NT2/D1 (cell line): ENCODE measurements at regions not wholly inside any gene's neighbourhood (a gene's known extent, or its start where the extent isn't known, plus 50 kb on each side); places are given as distances from the start of the nearest gene placed in this dataset.
"Not testable (repeated sequence)": the region's sequence is repeated elsewhere in the genome, so short reads cannot be mapped to it uniquely, and the experiment has no call there.

Experiments used
- DNase-seq: peaks from one replicate; pipeline ENCODE4 v3.0.0-alpha.2; 2011; ENCODE audit warnings: low read depth, low spot score
- H3K27me3 ChIP-seq: 2 replicates; pipeline ENCODE4 v1.6.0; 2011; ENCODE audit warnings: mild to moderate bottlenecking; ENCODE audit not compliant: insufficient read length, insufficient read depth
- H3K36me3 ChIP-seq: 2 replicates; pipeline ENCODE4 v1.6.1; 2011; ENCODE audit warnings: mild to moderate bottlenecking, low read length, mixed read lengths; ENCODE audit not compliant: insufficient read depth, insufficient read length
- H3K4me1 ChIP-seq: 2 replicates; pipeline ENCODE4 v1.5.1; 2011; ENCODE audit not compliant: insufficient read depth, insufficient read length
- H3K4me3 ChIP-seq: 2 replicates; pipeline ENCODE4 v1.5.1; 2011; ENCODE audit warnings: low read depth; ENCODE audit not compliant: insufficient read length
- H3K9ac ChIP-seq: 2 replicates; pipeline ENCODE4 v1.6.0; 2011; ENCODE audit warnings: low read depth; ENCODE audit not compliant: insufficient read length
- H3K9me3 ChIP-seq: 2 replicates; pipeline ENCODE4 v1.5.1; 2011; ENCODE audit warnings: mild to moderate bottlenecking, low read length; ENCODE audit not compliant: insufficient read depth
- SUZ12 ChIP-seq: IDR thresholded peaks from 2 replicates; pipeline ENCODE4 v1.6.1; 2011; ENCODE audit not compliant: insufficient read length, insufficient read depth; ENCODE audit errors: extremely low read depth
- YY1 ChIP-seq: IDR thresholded peaks from 2 replicates; pipeline ENCODE4 v1.6.1; 2011; ENCODE audit not compliant: insufficient read length, insufficient read depth
- ZNF274 ChIP-seq: IDR thresholded peaks from 2 replicates; pipeline ENCODE4 v1.6.1; 2011; ENCODE audit warnings: mild to moderate bottlenecking, low read depth, low read length

DNA sequence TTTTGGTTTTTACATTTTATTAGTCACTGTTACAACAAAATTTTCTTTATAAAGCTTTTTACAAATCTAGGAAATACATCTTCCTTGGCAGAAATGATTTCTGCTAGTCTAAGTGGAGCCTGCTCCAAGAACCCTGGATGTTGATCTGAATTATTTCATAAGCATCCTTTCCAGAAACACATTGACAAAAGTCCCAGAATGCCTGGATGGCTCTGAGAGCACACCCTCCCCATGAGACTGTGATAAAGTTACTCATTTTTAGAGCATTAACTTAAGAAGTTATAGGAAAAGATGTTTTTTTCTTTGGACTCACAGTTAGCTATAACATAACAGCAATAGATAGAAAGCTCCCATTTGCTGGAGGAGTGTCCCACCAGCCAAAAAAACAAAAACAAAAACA lies 559.6 kb upstream of the SPRY2 start:
- Histone ChIP-seq H3K27me3 (no peaks in the 10 kb centered on the region), H3K9ac (no peak overlapping the region), H3K36me3 (no peaks in the 10 kb centered on the region), H3K4me3 (no peak overlapping the region), H3K4me1 (no peaks in the 10 kb centered on the region), H3K9me3 (no peaks in the 10 kb centered on the region)
- DNase-seq: no peak
- TF ChIP-seq SUZ12: no peak
- TF ChIP-seq YY1: no peak
- no peak for TF ChIP-seq ZNF274

- not testable (repeated sequence) for H3K27me3 ChIP-seq, H3K4me3 ChIP-seq, H3K4me1 ChIP-seq, H3K9me3 ChIP-seq, H3K9ac ChIP-seq, H3K36me3 ChIP-seq, DNase-seq
Observed at GRCh38 chr13:80897641-80898040, 556.7 kb upstream of the SPRY2 start.

- Histone ChIP-seq H3K36me3 (no peaks in the 10 kb centered on the region), H3K27me3 (no peaks in the 10 kb centered on the region), H3K4me1 (no peaks in the 10 kb centered on the region), H3K9me3 (no peaks in the 10 kb centered on the region), H3K9ac (no peak overlapping the region), H3K4me3 (no peak overlapping the region)
- TF ChIP-seq ZNF274 (no peak), SUZ12 (no peak), YY1 (no peak)
- no peak for DNase-seq
Observed at GRCh38 chr13:80894917-80895316, 554.0 kb upstream of the SPRY2 start.

DNA sequence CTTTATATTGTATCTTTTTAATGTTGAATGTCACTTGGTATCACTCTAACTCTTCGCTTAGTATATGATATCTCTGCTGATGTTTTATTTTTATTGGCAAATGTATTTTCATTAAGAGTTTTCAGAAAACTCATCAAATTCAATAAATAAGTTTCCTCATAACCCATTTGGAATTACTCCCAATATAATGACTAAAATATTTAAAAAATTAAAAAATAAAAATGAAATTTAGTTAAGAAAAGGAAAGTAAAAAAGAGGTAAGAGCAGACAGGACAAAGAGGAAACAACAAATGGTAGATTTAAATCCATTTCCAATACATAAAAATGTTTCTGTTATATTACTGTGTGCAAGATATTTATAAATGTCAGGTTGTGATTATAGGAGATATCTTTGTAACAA lies 548.9 kb upstream of the SPRY2 start:
- no peaks in the 10 kb centered on the region for H3K36me3 ChIP-seq
- H3K9ac ChIP-seq: no peak overlapping the region
- no peaks in the 10 kb centered on the region for H3K9me3 ChIP-seq
- no peak for DNase-seq
- TF ChIP-seq YY1 (no peak), ZNF274 (no peak), SUZ12 (no peak)
- no peak overlapping the region for H3K4me3 ChIP-seq
- no peaks in the 10 kb centered on the region for H3K27me3 ChIP-seq
- H3K4me1 ChIP-seq: no peaks in the 10 kb centered on the region

- DNase-seq: no peak
- Histone ChIP-seq H3K4me3 (no peak overlapping the region), H3K9me3 (no peaks in the 10 kb centered on the region), H3K27me3 (no peaks in the 10 kb centered on the region), H3K36me3 (no peaks in the 10 kb centered on the region), H3K4me1 (no peaks in the 10 kb centered on the region), H3K9ac (no peak overlapping the region)
- no peak for TF ChIP-seq SUZ12
- TF ChIP-seq ZNF274: no peak
- no peak for TF ChIP-seq YY1
Observed at GRCh38 chr13:80888390-80888789, 547.5 kb upstream of the SPRY2 start.

DNA sequence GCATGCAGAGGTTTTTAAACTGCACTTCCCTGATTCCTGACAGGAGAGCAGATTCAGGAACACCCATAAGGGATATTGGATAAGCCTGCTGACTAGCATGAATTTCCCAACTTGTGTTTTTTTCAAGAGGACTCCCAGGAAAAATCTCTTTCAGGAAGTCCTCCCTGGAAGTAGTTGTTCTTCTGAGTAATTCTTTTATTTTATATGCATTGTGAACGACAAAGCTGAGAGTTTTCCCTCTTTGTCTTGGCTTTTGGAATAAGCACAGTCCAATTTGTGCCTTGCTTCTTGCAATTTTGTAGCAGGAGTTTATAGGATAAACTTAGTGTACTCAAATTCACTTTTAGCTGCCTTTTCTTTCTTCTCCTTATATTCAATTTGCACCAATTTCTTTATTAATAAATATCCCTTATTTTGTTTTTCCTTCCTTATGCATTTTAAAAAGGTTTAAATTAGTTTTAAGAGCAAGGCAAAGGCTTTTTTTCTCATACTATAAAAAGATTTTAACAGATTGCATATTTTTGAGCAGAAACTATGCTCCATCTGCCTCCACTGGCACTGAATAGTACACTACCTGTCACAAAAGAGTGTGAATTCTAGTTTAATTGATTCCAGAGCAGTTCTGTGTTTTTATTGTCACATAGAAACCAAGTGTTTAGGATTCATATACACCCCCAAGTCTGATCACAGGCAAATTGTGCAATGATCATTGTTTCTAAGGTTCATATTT lies 543.3 kb upstream of the SPRY2 start:
- Histone ChIP-seq H3K36me3 (no peaks in the 10 kb centered on the region), H3K4me3 (no peak overlapping the region), H3K4me1 (no peaks in the 10 kb centered on the region), H3K9ac (no peak overlapping the region), H3K27me3 (no peaks in the 10 kb centered on the region), H3K9me3 (no peaks in the 10 kb centered on the region)
- TF ChIP-seq ZNF274 (no peak), SUZ12 (no peak), YY1 (no peak)
- DNase-seq: no peak

DNA sequence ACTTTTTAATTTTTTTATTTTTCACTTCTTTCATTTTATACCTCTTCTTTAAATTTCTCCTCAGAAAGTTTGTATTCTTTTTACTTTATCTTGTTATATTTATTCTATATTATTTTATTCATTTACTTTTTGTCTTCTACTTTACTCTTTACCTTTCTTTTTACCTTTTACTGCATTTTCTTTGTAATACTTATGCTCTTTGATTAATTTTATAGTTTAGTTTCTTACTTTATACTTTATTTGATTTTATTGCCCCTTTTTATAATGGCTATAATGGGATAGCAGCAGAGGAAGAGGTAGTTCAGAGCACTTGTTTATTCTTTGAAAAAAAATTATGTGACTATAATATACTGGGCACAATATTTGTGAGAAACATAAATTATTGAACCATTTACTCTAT lies 542.6 kb upstream of the SPRY2 start:
- H3K4me1 ChIP-seq: no peaks in the 10 kb centered on the region
- TF ChIP-seq YY1 (no peak), SUZ12 (no peak), ZNF274 (no peak)
- H3K4me3 ChIP-seq: no peak overlapping the region
- no peaks in the 10 kb centered on the region for H3K9me3 ChIP-seq
- H3K27me3 ChIP-seq: no peaks in the 10 kb centered on the region
- H3K36me3 ChIP-seq: no peaks in the 10 kb centered on the region
- no peak overlapping the region for H3K9ac ChIP-seq
- DNase-seq: no peak
